Ovary (tissue), 7 donors: ENCODE measurements at regions not wholly inside any gene's neighbourhood (a gene's known extent, or its start where the extent isn't known, plus 50 kb on each side); places are given as distances from the start of the nearest gene placed in this dataset.

Source experiments
- DNase-seq, 5 donors: peaks; one replicate each; pipeline ENCODE4 v3.0.0-alpha.2; 2019 to 2020
- H3K27ac ChIP-seq, 2 donors: fragments of 200-600 bp; one replicate each; pipeline versions ENCODE4 v1.5.1 to v1.8.0; 2019 to 2022
- H3K27me3 ChIP-seq: fragments of 200-600 bp; one replicate; pipeline ENCODE4 v1.8.0; 2022
- H3K36me3 ChIP-seq: fragments of 200-600 bp; sonication (generic); one replicate; pipeline ENCODE4 v1.5.1; 2019
- H3K4me1 ChIP-seq: one replicate; pipeline ENCODE4 v1.8.1; 2013; ENCODE audit warnings: mild to moderate bottlenecking, moderate library complexity; ENCODE audit not compliant: insufficient read depth
- H3K4me3 ChIP-seq: fragments of 200-600 bp; sonication (generic); one replicate; pipeline ENCODE4 v1.5.1; 2017
- H3K9me3 ChIP-seq, 2 donors: fragments of 200-600 bp in 1 of 2; sonication (generic) in 1 of 2; one replicate each; pipeline versions ENCODE4 v1.5.1 to v1.8.1; 2013 to 2019; ENCODE audit warnings: mild to moderate bottlenecking in 1 of 2, moderate library complexity in 1 of 2
- EP300 ChIP-seq: sonication (generic); formaldehyde crosslinking; IDR thresholded peaks from one replicate; pipeline ENCODE4 v1.6.1; 2017; ENCODE audit warnings: antibody characterized with exemption
- POLR2A ChIP-seq: fragments of 450-650 bp; IDR thresholded peaks from one replicate; pipeline ENCODE4 v1.6.1; 2017; ENCODE audit warnings: antibody characterized with exemption, mild to moderate bottlenecking, moderate library complexity
- WGBS, 3 donors: extraction: QIAGEN DNeasy Blood & Tissue Kit in 1 of 3; methylation state at CpG; one replicate each; pipeline versions ENCODE4 v1.1.5 to v1.1.7; 2013 to 2017; 5-methylcytosine and 5-hydroxymethylcytosine counted together
- intact Hi-C, 4 donors: fragments of 100-400 bp; cut with DNase I; formaldehyde crosslinking; loops; one replicate each; pipeline versions ENCODE4 v1.11.0 to v1.15.1; 2022 to 2023
- TF ChIP-seq, protein P1 (sequence below), 3 donors: fragments of 450-650 bp in 2 of 3; fragments of 200-600 bp in 1 of 3; IDR thresholded peaks; one replicate each; pipeline versions ENCODE4 v1.5.1 to v1.8.0; 2016 to 2022; ENCODE audit warnings: antibody characterized with exemption in 3 of 3, mild to moderate bottlenecking in 1 of 3
- donor health status: DM: no; HTN: no; CAD: no; lungs with moderate emphysema.
- donor health status: DM: no; HTN: no; CAD: no.
- donor health status: Bipolar disorder and iron deficiency.
- donor health status: DM: no; HTN: no; CAD: no.
- donor health status: DM: yes; HTN: yes; CAD: no.

GRCh38 chr1:88079036-88079435 is 605.0 kb upstream of the PKN2 start:
- Histone ChIP-seq H3K27ac (no peak overlapping the region), H3K4me1 (no peaks in the 10 kb centered on the region), H3K27me3 (no peaks in the 10 kb centered on the region), H3K4me3 (no peak overlapping the region), H3K9me3 (no peaks in the 10 kb centered on the region), H3K36me3 (no peaks in the 10 kb centered on the region)
- 87 to 88% (median 87%) methylated on average over 1 of the region's 1 CpG for WGBS, 3 donors
- TF ChIP-seq POLR2A (no peak), EP300 (no peak)
- TF ChIP-seq, protein P1, sequence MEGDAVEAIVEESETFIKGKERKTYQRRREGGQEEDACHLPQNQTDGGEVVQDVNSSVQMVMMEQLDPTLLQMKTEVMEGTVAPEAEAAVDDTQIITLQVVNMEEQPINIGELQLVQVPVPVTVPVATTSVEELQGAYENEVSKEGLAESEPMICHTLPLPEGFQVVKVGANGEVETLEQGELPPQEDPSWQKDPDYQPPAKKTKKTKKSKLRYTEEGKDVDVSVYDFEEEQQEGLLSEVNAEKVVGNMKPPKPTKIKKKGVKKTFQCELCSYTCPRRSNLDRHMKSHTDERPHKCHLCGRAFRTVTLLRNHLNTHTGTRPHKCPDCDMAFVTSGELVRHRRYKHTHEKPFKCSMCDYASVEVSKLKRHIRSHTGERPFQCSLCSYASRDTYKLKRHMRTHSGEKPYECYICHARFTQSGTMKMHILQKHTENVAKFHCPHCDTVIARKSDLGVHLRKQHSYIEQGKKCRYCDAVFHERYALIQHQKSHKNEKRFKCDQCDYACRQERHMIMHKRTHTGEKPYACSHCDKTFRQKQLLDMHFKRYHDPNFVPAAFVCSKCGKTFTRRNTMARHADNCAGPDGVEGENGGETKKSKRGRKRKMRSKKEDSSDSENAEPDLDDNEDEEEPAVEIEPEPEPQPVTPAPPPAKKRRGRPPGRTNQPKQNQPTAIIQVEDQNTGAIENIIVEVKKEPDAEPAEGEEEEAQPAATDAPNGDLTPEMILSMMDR (IDR thresholded peaks at IDR 0.05) = no peak
- DNase-seq = no peak
- intact Hi-C loops = no loop called here

GRCh38 chr1:88080875-88081274 is 603.2 kb upstream of the PKN2 start:
- intact Hi-C loops = no loop called here
- Histone ChIP-seq H3K4me3 (no peak overlapping the region), H3K9me3 (no peaks in the 10 kb centered on the region), H3K27me3 (no peaks in the 10 kb centered on the region), H3K36me3 (no peaks in the 10 kb centered on the region), H3K27ac (no peak overlapping the region), H3K4me1 (no peaks in the 10 kb centered on the region)
- TF ChIP-seq EP300 (no peak), POLR2A (no peak)
- TF ChIP-seq, protein P1 (IDR thresholded peaks at IDR 0.05) = no peak
- no peak for DNase-seq

- intact Hi-C loops = no loop called here
- H3K27me3 ChIP-seq = no peaks in the 10 kb centered on the region
- no peak for DNase-seq
- no peaks in the 10 kb centered on the region for H3K9me3 ChIP-seq
- WGBS, 3 donors = 82 to 91% (median 85%) methylated on average over 8 of the region's 8 CpGs
- H3K4me3 ChIP-seq = no peak overlapping the region
- TF ChIP-seq POLR2A = no peak
- TF ChIP-seq, protein P1 (IDR thresholded peaks at IDR 0.05) = no peak
- TF ChIP-seq EP300 = no peak
- no peaks in the 10 kb centered on the region for H3K36me3 ChIP-seq
- no peak overlapping the region for H3K27ac ChIP-seq
- no peaks in the 10 kb centered on the region for H3K4me1 ChIP-seq
Observed at GRCh38 chr1:88088481-88088880, 595.6 kb upstream of the PKN2 start.

GRCh38 chr1:88089961-88090360 is 594.1 kb upstream of the PKN2 start:
- Histone ChIP-seq H3K9me3 (no peaks in the 10 kb centered on the region), H3K27me3 (no peaks in the 10 kb centered on the region), H3K36me3 (no peaks in the 10 kb centered on the region), H3K27ac (no peak overlapping the region), H3K4me3 (no peak overlapping the region), H3K4me1 (no peaks in the 10 kb centered on the region)
- 0% methylated on average over 1 of the region's 1 CpG for WGBS, 3 donors
- intact Hi-C loops = no loop called here
- no peak for TF ChIP-seq EP300
- TF ChIP-seq, protein P1 (IDR thresholded peaks at IDR 0.05) = no peak
- no peak for TF ChIP-seq POLR2A
- DNase-seq = no peak

GRCh38 chr1:88098881-88099280 is 585.2 kb upstream of the PKN2 start:
- Histone ChIP-seq H3K27me3 (no peaks in the 10 kb centered on the region), H3K4me3 (no peak overlapping the region), H3K9me3 (no peaks in the 10 kb centered on the region), H3K27ac (no peak overlapping the region), H3K36me3 (no peaks in the 10 kb centered on the region), H3K4me1 (no peaks in the 10 kb centered on the region)
- no peak for DNase-seq
- intact Hi-C loops = no loop called here
- TF ChIP-seq EP300 (no peak), POLR2A (no peak)
- TF ChIP-seq, protein P1 (IDR thresholded peaks at IDR 0.05) = no peak
- 57 to 69% (median 60%) methylated on average over 3 of the region's 3 CpGs for WGBS, 3 donors
